HCT116 (cell line): ENCODE measurements at regions not wholly inside any gene's neighbourhood (a gene's known extent, or its start where the extent isn't known, plus 50 kb on each side); places are given as distances from the start of the nearest gene placed in this dataset.

ENCODE experiments used
- ATAC-seq: fragments of 200-7000 bp; cut with Tn5 transposase; 2 replicates; pipeline ENCODE4 v1.9.1; 2020; ENCODE audit warnings: mild to moderate bottlenecking, moderate library complexity
- BruUV-seq: library from RNA; stranded (reverse); fragments of 400-500 nt; replicated peaks from 2 replicates; lab custom pipeline; 2021; lab: Mats Ljungman, UMichigan
- CTCF ChIA-PET: fragments of 300-600 bp; sonication (Branson Sonifier 250); formaldehyde crosslinking; loops from one replicate; lab custom pipeline; 2021; ENCODE audit warnings: antibody characterized with exemption; lab: Charles Lee
- POLR2A ChIA-PET: fragments of 300-600, 350-600 bp; sonication (Branson Sonifier 250); formaldehyde crosslinking; loops from one replicate; lab custom pipeline; 2021; ENCODE audit warnings: antibody characterized with exemption; lab: Charles Lee
- RAD21 ChIA-PET, 2 experiments: fragments of 300-600 bp; sonication (Branson Sonifier 250); formaldehyde crosslinking; loops; one replicate each; lab custom pipeline; 2023; ENCODE audit warnings: low total read pairs in 2 of 2; ENCODE audit not compliant: uncharacterized antibody in 2 of 2, unreplicated experiment in 2 of 2, low non-redundant PET in 1 of 2; lab: Charles Lee
- DNase-seq: peaks from one replicate; pipeline ENCODE4 v3.0.0-alpha.2; 2010; ENCODE audit warnings: low read depth, low spot score
- H2AFZ ChIP-seq: fragments of 200-600 bp; shearing (Covaris generic), sonication (generic); 2 replicates; pipeline ENCODE4 v1.6.1; 2017; ENCODE audit warnings: low read depth, mixed run types, mixed read lengths, antibody characterized with exemption, low read length; ENCODE audit not compliant: poor library complexity, severe bottlenecking
- H3K27ac ChIP-seq: 2 replicates; pipeline ENCODE4 v1.5.1; 2012; ENCODE audit warnings: low read depth, low read length
- H3K27me3 ChIP-seq: fragments of 200-600 bp; sonication (generic); 2 replicates; pipeline ENCODE4 v1.6.1; 2016; ENCODE audit warnings: mixed run types, low read length, mixed read lengths; ENCODE audit not compliant: insufficient read depth
- H3K36me3 ChIP-seq, 2 experiments: fragments of 200-500 bp in 1 of 2; fragments of 200-600 bp in 1 of 2; sonication (Bioruptor generic) in 1 of 2; sonication (generic) in 1 of 2; 2 replicates each; pipeline versions ENCODE4 v1.5.1 to v1.6.1; 2014 to 2016; ENCODE audit warnings: low read length in 2 of 2, inconsistent platforms in 1 of 2, mixed read lengths in 1 of 2, mixed run types in 1 of 2; ENCODE audit not compliant: insufficient read depth in 2 of 2, control insufficient read depth in 1 of 2
- H3K4me1 ChIP-seq, 2 experiments: fragments of 200-600 bp in 1 of 2; sonication (generic) in 1 of 2; 2 replicates each; pipeline versions ENCODE4 v1.5.1 to v1.6.1; 2012 to 2017; ENCODE audit warnings: low read length in 2 of 2, inconsistent platforms in 1 of 2, mild to moderate bottlenecking in 1 of 2, mixed read lengths in 1 of 2, mixed run types in 1 of 2, moderate library complexity in 1 of 2; ENCODE audit not compliant: insufficient read depth in 2 of 2, control insufficient read depth in 1 of 2
- H3K4me2 ChIP-seq: fragments of 200-600 bp; sonication (generic); 2 replicates; pipeline ENCODE4 v1.6.1; 2017; ENCODE audit warnings: mixed run types, low read length, mixed read lengths
- H3K4me3 ChIP-seq, 2 experiments: fragments of 200-600 bp in 1 of 2; sonication (generic) in 1 of 2; replicated peaks in 1 of 2; 2 replicates each; pipeline ENCODE4 v1.5.1; 2011 to 2016; ENCODE audit warnings: low read length in 2 of 2, control low read depth in 1 of 2, low read depth in 1 of 2, mild to moderate bottlenecking in 1 of 2, mixed read lengths in 1 of 2, mixed run types in 1 of 2
- H3K79me2 ChIP-seq: fragments of 200-600 bp; sonication (generic); 2 replicates; pipeline ENCODE4 v1.6.1; 2017; ENCODE audit warnings: mild to moderate bottlenecking, mixed run types, low read length, moderate library complexity, mixed read lengths; ENCODE audit not compliant: insufficient read depth
- H3K9ac ChIP-seq: fragments of 200-600 bp; sonication (generic); 2 replicates; pipeline ENCODE4 v1.6.1; 2016; ENCODE audit warnings: low read length, mixed read lengths
- H3K9me2 ChIP-seq: fragments of 200-600 bp; sonication (generic), shearing (Covaris generic); 2 replicates; pipeline ENCODE4 v1.6.1; 2017; ENCODE audit warnings: mixed run types, mild to moderate bottlenecking, moderate library complexity; ENCODE audit not compliant: insufficient read depth
- H3K9me3 ChIP-seq, 2 experiments: fragments of 200-500 bp in 1 of 2; fragments of 200-600 bp in 1 of 2; sonication (Bioruptor generic) in 1 of 2; sonication (generic) in 1 of 2; 2 replicates each; pipeline ENCODE4 v1.6.1; 2014 to 2017; ENCODE audit warnings: low read length in 2 of 2, mixed read lengths in 2 of 2, inconsistent platforms in 1 of 2, low read depth in 1 of 2, mild to moderate bottlenecking in 1 of 2, mixed run types in 1 of 2, moderate library complexity in 1 of 2; ENCODE audit not compliant: control insufficient read depth in 1 of 2, insufficient read depth in 1 of 2
- H4K20me1 ChIP-seq: fragments of 200-600 bp; sonication (generic), shearing (Covaris generic); 2 replicates; pipeline ENCODE4 v1.6.1; 2017; ENCODE audit warnings: mixed run types, mild to moderate bottlenecking, moderate library complexity; ENCODE audit not compliant: insufficient read depth
- CEBPB ChIP-seq: IDR thresholded peaks from 2 replicates; pipeline ENCODE4 v1.6.1; 2012; ENCODE audit warnings: low read depth
- EGR1 ChIP-seq: IDR thresholded peaks from 2 replicates; pipeline ENCODE4 v1.6.1; 2012; ENCODE audit warnings: low read depth
- ELF1 ChIP-seq: IDR thresholded peaks from 2 replicates; pipeline ENCODE4 v1.6.1; 2012; ENCODE audit warnings: low read depth, borderline replicate concordance
- EZH2phosphoT487 ChIP-seq: fragments of 200-600 bp; IDR thresholded peaks from 2 replicates; pipeline ENCODE4 v1.6.1; 2018; ENCODE audit warnings: antibody characterized with exemption, borderline replicate concordance
- FOSL1 ChIP-seq: IDR thresholded peaks from 2 replicates; pipeline ENCODE4 v1.6.1; 2012; ENCODE audit warnings: low read depth
- JUND ChIP-seq: IDR thresholded peaks from 2 replicates; pipeline ENCODE4 v1.6.1; 2012
- POLR2A ChIP-seq: IDR thresholded peaks from 2 replicates; pipeline ENCODE4 v1.7.0; 2011; ENCODE audit warnings: borderline replicate concordance; ENCODE audit not compliant: insufficient read depth, insufficient read length; ENCODE audit errors: extremely low read depth
- RAD21 ChIP-seq: IDR thresholded peaks from 2 replicates; pipeline ENCODE4 v1.6.1; 2012; ENCODE audit warnings: low read depth, mild to moderate bottlenecking
- SIN3A ChIP-seq: IDR thresholded peaks from 2 replicates; pipeline ENCODE4 v1.6.1; 2012; ENCODE audit warnings: low read depth
- SP1 ChIP-seq: IDR thresholded peaks from 2 replicates; pipeline ENCODE4 v1.6.1; 2012; ENCODE audit warnings: low read depth
- TCF7L2 ChIP-seq: IDR thresholded peaks from 2 replicates; pipeline ENCODE4 v1.7.0; 2011; ENCODE audit warnings: borderline replicate concordance, inconsistent platforms; ENCODE audit not compliant: insufficient read depth, insufficient read length; ENCODE audit errors: extremely low read depth
- ZNF274 ChIP-seq: fragments of 200-500 bp; sonication (Bioruptor generic); IDR thresholded peaks from 2 replicates; pipeline ENCODE4 v1.6.1; 2014; ENCODE audit warnings: mild to moderate bottlenecking, low read depth, low read length, inconsistent platforms
- intact Hi-C: fragments of 100-400 bp; cut with micrococcal nuclease; formaldehyde crosslinking; loops from 2 replicates; pipeline ENCODE4 v1.10.0; 2022
- TF ChIP-seq, protein P1 (sequence below): IDR thresholded peaks from 2 replicates; pipeline ENCODE4 v1.6.1; 2012; ENCODE audit warnings: low read depth
- TF ChIP-seq, protein P2 (sequence below): IDR thresholded peaks from 2 replicates; pipeline ENCODE4 v1.6.1; 2012

DNA sequence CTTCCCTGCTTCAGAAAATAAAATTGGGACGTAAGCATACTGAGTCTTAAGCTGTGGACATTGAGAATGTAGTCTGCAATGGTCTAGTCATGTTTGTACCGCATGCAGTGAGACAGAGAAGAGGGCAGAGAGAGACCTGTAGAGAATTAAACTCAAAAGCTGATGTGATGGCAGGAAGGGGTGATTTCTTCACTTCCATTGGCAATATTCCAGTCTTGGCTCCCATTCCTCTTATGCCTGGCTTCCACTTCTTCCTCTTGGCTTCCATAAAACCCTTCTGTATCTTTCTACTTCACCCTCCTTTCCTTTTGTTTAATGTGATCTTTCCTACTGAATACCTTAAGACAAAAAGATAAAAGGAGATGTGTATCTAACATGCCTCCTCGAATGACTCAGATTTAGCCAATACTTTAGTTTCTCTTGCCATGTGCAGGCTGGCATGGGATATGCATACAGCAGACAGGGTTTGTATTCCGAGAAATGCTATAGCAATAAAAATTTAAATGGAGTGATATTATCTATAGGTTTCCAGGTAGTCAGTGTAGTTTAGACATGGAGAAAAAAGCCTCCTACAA, 423.1 kb upstream of the DYNLRB2 start:
- CTCF ChIA-PET, result no interaction called here
- H3K9ac ChIP-seq, result no peak overlapping the region
- RAD21 ChIA-PET, result no interaction called here
- TF ChIP-seq EZH2phosphoT487 (no peak), ELF1 (no peak), POLR2A (no peak), RAD21 (no peak), SP1 (no peak), CEBPB (no peak), EGR1 (no peak), TCF7L2 (no peak), SIN3A (no peak), FOSL1 (no peak), ZNF274 (no peak), JUND (no peak)
- TF ChIP-seq, protein P1, sequence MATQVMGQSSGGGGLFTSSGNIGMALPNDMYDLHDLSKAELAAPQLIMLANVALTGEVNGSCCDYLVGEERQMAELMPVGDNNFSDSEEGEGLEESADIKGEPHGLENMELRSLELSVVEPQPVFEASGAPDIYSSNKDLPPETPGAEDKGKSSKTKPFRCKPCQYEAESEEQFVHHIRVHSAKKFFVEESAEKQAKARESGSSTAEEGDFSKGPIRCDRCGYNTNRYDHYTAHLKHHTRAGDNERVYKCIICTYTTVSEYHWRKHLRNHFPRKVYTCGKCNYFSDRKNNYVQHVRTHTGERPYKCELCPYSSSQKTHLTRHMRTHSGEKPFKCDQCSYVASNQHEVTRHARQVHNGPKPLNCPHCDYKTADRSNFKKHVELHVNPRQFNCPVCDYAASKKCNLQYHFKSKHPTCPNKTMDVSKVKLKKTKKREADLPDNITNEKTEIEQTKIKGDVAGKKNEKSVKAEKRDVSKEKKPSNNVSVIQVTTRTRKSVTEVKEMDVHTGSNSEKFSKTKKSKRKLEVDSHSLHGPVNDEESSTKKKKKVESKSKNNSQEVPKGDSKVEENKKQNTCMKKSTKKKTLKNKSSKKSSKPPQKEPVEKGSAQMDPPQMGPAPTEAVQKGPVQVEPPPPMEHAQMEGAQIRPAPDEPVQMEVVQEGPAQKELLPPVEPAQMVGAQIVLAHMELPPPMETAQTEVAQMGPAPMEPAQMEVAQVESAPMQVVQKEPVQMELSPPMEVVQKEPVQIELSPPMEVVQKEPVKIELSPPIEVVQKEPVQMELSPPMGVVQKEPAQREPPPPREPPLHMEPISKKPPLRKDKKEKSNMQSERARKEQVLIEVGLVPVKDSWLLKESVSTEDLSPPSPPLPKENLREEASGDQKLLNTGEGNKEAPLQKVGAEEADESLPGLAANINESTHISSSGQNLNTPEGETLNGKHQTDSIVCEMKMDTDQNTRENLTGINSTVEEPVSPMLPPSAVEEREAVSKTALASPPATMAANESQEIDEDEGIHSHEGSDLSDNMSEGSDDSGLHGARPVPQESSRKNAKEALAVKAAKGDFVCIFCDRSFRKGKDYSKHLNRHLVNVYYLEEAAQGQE, result no peak
- TF ChIP-seq, protein P2, sequence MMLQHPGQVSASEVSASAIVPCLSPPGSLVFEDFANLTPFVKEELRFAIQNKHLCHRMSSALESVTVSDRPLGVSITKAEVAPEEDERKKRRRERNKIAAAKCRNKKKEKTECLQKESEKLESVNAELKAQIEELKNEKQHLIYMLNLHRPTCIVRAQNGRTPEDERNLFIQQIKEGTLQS, result no peak
- no peaks in the 10 kb centered on the region for H4K20me1 ChIP-seq
- intact Hi-C loops, result no loop called here
- no peak overlapping the region for H3K4me2 ChIP-seq
- H2AFZ ChIP-seq, result no peak overlapping the region
- no peaks in the 10 kb centered on the region for H3K36me3 ChIP-seq
- DNase-seq (no peak), ATAC-seq (no peak)
- H3K4me1 ChIP-seq, result no peaks in the 10 kb centered on the region
- no peak overlapping the region for H3K4me3 ChIP-seq
- POLR2A ChIA-PET, result no interaction called here
- no peaks in the 10 kb centered on the region for H3K27me3 ChIP-seq
- H3K79me2 ChIP-seq, result no peaks in the 10 kb centered on the region
- peaks cover 51 to 62% of the 10 kb centered on the region in 2 experiments; a peak in 3 of 4 replicates for H3K9me3 ChIP-seq
- BruUV-seq, result no TSS peak
- no peak overlapping the region for H3K27ac ChIP-seq
- H3K9me2 ChIP-seq, result no peaks in the 10 kb centered on the region
